ENCODE measurements at regions not wholly inside any gene's neighbourhood (a gene's known extent, or its start where the extent isn't known, plus 50 kb on each side); places are given as distances from the start of the nearest gene placed in this dataset.

DNA sequence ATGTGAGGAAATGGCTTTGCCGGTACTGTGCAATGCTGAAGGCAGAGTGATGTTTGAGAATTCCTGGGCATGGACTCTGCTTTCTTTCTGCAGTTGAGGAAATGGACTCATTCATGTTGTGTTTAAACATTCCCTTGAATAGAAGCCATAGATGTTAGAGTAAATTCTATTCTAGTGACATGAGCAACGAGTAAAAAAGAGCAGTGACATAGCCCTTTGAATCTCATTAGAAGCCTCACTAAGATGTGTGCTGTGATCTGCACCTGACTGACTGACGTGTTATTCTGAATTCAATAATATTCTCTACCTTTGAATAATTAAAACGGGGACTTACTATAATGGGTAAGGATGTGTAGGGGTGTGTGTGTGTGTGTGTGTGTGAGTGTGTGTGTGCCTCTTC is 113.7 kb upstream of the KLF4 start:
- POLR2A ChIA-PET, result no interaction called here
- intact Hi-C loops (cut with micrococcal nuclease; ENCODE audit: unreplicated experiment), result no loop called here
- WGBS (ENCODE audit: low lambda C conversion rate), result 15% methylated on average over 4 of the region's 4 CpGs
- no peak overlapping the region for H3K9ac ChIP-seq (ENCODE audit: insufficient read depth, low read depth, low read length)
- no peak overlapping the region for H3K27ac ChIP-seq (ENCODE audit: extremely low read length, insufficient read depth, low read length)
- H3K4me3 ChIP-seq (replicated peaks in 1 of 3; ENCODE audit: insufficient read depth in 1 of 3, low read depth in 2 of 3, low read length in 3 of 3), result no peak overlapping the region
- CTCF ChIA-PET (ENCODE audit: low intra/inter-chr PET ratio, low total read pairs), result no interaction called here
- FAIRE-seq (no peak), DNase-seq (ENCODE audit: low spot score) (no peak), ATAC-seq (no peak)
- H3K27me3 ChIP-seq (ENCODE audit: control insufficient read depth in 1 of 2, insufficient read depth in 2 of 2, low read length in 2 of 2), result 0 out of 5 replicates have a peak, but pooled peaks cover 0 to 1% of the 10 kb centered on the region in 2 experiments
- in situ Hi-C loops (cut with HindIII; ENCODE audit: extremely low pct_ligation_motif_present, low pct_unique_long_range_greater_than_20kb), result no loop called here
- no peak overlapping the region for H3K4me2 ChIP-seq (ENCODE audit: low read depth, low read length)
- H4K20me1 ChIP-seq (ENCODE audit: insufficient read depth, low read length), result no peaks in the 10 kb centered on the region
- H3K4me1 ChIP-seq (ENCODE audit: insufficient read depth, low read length), result no peaks in the 10 kb centered on the region
- no peak overlapping the region for H2AFZ ChIP-seq (ENCODE audit: low read length)
- BruUV-seq (replicated peaks), result no TSS peak
- H3K9me3 ChIP-seq (ENCODE audit: low read length), result no peaks in the 10 kb centered on the region
- H3K36me3 ChIP-seq (replicated peaks in 1 of 2; ENCODE audit: control insufficient read depth in 1 of 2, insufficient read depth in 2 of 2, low read length in 2 of 2), result no peaks in the 10 kb centered on the region
- H3K79me2 ChIP-seq (ENCODE audit: insufficient read depth, low read length), result no peaks in the 10 kb centered on the region
- TF ChIP-seq HOXA9 (CRISPR knock-in tag; IDR thresholded peaks at IDR 0.05; ENCODE audit: borderline replicate concordance) (no peak), RFXAP (CRISPR knock-in tag; IDR thresholded peaks at IDR 0.05; ENCODE audit: borderline replicate concordance) (no peak), TOPORS (CRISPR knock-in tag; IDR thresholded peaks at IDR 0.05) (no peak), ZNF773 (CRISPR knock-in tag; IDR thresholded peaks at IDR 0.05; ENCODE audit: borderline replicate concordance) (no peak), NAIF1 (CRISPR knock-in tag; IDR thresholded peaks at IDR 0.05; ENCODE audit: borderline replicate concordance) (no peak), ZBTB37 (CRISPR knock-in tag; IDR thresholded peaks at IDR 0.05) (no peak), HNRNPLL (IDR thresholded peaks at IDR 0.05; ENCODE audit: low read depth, low read length, poor library complexity, severe bottlenecking) (no peak), SMYD3 (CRISPR knock-in tag; IDR thresholded peaks at IDR 0.05) (no peak), FOXM1 (CRISPR knock-in tag; IDR thresholded peaks at IDR 0.05) (no peak), CCAR2 (optimal IDR thresholded peaks at IDR 0.05; ENCODE audit: low read depth, low read length) (no peak)
- TF ChIP-seq, protein P1, sequence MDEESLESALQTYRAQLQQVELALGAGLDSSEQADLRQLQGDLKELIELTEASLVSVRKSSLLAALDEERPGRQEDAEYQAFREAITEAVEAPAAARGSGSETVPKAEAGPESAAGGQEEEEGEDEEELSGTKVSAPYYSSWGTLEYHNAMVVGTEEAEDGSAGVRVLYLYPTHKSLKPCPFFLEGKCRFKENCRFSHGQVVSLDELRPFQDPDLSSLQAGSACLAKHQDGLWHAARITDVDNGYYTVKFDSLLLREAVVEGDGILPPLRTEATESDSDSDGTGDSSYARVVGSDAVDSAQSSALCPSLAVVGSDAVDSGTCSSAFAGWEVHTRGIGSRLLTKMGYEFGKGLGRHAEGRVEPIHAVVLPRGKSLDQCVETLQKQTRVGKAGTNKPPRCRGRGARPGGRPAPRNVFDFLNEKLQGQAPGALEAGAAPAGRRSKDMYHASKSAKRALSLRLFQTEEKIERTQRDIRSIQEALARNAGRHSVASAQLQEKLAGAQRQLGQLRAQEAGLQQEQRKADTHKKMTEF (CRISPR knock-in tag; IDR thresholded peaks at IDR 0.05), result no peak
- TF ChIP-seq, protein P2, sequence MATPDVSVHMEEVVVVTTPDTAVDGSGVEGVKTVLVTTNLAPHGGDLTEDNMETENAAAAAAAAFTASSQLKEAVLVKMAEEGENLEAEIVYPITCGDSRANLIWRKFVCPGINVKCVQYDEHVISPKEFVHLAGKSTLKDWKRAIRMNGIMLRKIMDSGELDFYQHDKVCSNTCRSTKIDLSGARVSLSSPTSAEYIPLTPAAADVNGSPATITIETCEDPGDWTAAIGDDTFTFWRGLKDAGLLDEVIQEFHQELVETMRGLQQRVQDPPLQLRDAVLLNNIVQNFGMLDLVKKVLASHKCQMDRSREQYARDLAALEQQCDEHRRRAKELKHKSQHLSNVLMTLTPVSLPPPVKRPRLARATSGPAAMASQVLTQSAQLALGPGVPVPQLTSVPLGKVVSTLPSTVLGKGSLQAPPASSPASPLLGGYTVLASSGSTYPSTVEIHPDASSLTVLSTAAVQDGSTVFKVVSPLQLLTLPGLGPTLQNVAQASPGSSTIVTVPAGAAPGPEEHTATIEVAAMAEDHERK (CRISPR knock-in tag; IDR thresholded peaks at IDR 0.05; ENCODE audit: low read depth), result no peak
- TF ChIP-seq, protein P3, sequence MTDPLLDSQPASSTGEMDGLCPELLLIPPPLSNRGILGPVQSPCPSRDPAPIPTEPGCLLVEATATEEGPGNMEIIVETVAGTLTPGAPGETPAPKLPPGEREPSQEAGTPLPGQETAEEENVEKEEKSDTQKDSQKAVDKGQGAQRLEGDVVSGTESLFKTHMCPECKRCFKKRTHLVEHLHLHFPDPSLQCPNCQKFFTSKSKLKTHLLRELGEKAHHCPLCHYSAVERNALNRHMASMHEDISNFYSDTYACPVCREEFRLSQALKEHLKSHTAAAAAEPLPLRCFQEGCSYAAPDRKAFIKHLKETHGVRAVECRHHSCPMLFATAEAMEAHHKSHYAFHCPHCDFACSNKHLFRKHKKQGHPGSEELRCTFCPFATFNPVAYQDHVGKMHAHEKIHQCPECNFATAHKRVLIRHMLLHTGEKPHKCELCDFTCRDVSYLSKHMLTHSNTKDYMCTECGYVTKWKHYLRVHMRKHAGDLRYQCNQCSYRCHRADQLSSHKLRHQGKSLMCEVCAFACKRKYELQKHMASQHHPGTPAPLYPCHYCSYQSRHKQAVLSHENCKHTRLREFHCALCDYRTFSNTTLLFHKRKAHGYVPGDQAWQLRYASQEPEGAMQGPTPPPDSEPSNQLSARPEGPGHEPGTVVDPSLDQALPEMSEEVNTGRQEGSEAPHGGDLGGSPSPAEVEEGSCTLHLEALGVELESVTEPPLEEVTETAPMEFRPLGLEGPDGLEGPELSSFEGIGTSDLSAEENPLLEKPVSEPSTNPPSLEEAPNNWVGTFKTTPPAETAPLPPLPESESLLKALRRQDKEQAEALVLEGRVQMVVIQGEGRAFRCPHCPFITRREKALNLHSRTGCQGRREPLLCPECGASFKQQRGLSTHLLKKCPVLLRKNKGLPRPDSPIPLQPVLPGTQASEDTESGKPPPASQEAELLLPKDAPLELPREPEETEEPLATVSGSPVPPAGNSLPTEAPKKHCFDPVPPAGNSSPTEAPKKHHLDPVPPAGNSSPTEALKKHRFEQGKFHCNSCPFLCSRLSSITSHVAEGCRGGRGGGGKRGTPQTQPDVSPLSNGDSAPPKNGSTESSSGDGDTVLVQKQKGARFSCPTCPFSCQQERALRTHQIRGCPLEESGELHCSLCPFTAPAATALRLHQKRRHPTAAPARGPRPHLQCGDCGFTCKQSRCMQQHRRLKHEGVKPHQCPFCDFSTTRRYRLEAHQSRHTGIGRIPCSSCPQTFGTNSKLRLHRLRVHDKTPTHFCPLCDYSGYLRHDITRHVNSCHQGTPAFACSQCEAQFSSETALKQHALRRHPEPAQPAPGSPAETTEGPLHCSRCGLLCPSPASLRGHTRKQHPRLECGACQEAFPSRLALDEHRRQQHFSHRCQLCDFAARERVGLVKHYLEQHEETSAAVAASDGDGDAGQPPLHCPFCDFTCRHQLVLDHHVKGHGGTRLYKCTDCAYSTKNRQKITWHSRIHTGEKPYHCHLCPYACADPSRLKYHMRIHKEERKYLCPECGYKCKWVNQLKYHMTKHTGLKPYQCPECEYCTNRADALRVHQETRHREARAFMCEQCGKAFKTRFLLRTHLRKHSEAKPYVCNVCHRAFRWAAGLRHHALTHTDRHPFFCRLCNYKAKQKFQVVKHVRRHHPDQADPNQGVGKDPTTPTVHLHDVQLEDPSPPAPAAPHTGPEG (CRISPR knock-in tag; IDR thresholded peaks at IDR 0.05), result no peak

All from HepG2 (cell line).